GM19025 (cell line): ENCODE measurements at regions not wholly inside any gene's neighbourhood (a gene's known extent, or its start where the extent isn't known, plus 50 kb on each side); places are given as distances from the start of the nearest gene placed in this dataset.
"Not testable (repeated sequence)": the region's sequence is repeated elsewhere in the genome, so short reads cannot be mapped to it uniquely, and the experiment has no call there.

Experiments
- ATAC-seq: cut with Tn5 transposase; IDR thresholded peaks from one replicate; pipeline ENCODE4 v1.9.1; 2021; ENCODE audit warnings: mild to moderate bottlenecking, low read depth, moderate library complexity; ENCODE audit not compliant: unreplicated experiment

GRCh38 chr19:31832176-31832548 lies 482.9 kb upstream of the TSHZ3 start:
- no peak for ATAC-seq

GRCh38 chr19:31834070-31834469 lies 484.8 kb upstream of the TSHZ3 start:
- no peak for ATAC-seq

GRCh38 chr19:31838163-31838815 lies 489.1 kb upstream of the TSHZ3 start:
- ATAC-seq, result no peak

- ATAC-seq, result no peak
Measured at GRCh38 chr19:31840371-31840770, 491.1 kb upstream of the TSHZ3 start.

GRCh38 chr19:31841755-31842154 lies 492.5 kb upstream of the TSHZ3 start:
- no peak for ATAC-seq

- no peak for ATAC-seq
Measured at GRCh38 chr19:31863122-31863521, 482.3 kb upstream of the ZNF507 start.

- no peak for ATAC-seq
Measured at GRCh38 chr19:31874313-31874712, 471.1 kb upstream of the ZNF507 start.

GRCh38 chr19:31875591-31875990 lies 469.8 kb upstream of the ZNF507 start:
- ATAC-seq, result no peak

- ATAC-seq, result no peak
Measured at GRCh38 chr19:31880283-31880682, 465.1 kb upstream of the ZNF507 start.

GRCh38 chr19:31881988-31882387 lies 463.4 kb upstream of the ZNF507 start:
- no peak for ATAC-seq

GRCh38 chr19:31882709-31883108 lies 462.7 kb upstream of the ZNF507 start:
- ATAC-seq, result no peak

GRCh38 chr19:31883296-31883990 lies 462.0 kb upstream of the ZNF507 start:
- ATAC-seq, result no peak

- ATAC-seq, result no peak
Measured at GRCh38 chr19:31885280-31885853, 460.0 kb upstream of the ZNF507 start.

GRCh38 chr19:31890230-31890629 lies 455.2 kb upstream of the ZNF507 start:
- no peak for ATAC-seq

GRCh38 chr19:31892060-31892459 lies 453.4 kb upstream of the ZNF507 start:
- no peak for ATAC-seq

GRCh38 chr19:31893491-31893890 lies 451.9 kb upstream of the ZNF507 start:
- not testable (repeated sequence) for ATAC-seq

- ATAC-seq, result no peak
Measured at GRCh38 chr19:31894451-31894850, 451.0 kb upstream of the ZNF507 start.

- ATAC-seq, result no peak
Measured at GRCh38 chr19:31897292-31897691, 448.1 kb upstream of the ZNF507 start.

GRCh38 chr19:31900991-31901390 lies 444.4 kb upstream of the ZNF507 start:
- no peak for ATAC-seq

GRCh38 chr19:31902821-31903220 lies 442.6 kb upstream of the ZNF507 start:
- no peak for ATAC-seq

GRCh38 chr19:31903979-31904378 lies 441.4 kb upstream of the ZNF507 start:
- no peak for ATAC-seq
